ENCODE measurements at regions not wholly inside any gene's neighbourhood (a gene's known extent, or its start where the extent isn't known, plus 50 kb on each side); places are given as distances from the start of the nearest gene placed in this dataset.

GRCh38 chr12:74732826-74733225, 195.2 kb downstream of the ATXN7L3B start:
- no peaks in the 10 kb centered on the region for H3K9me3 ChIP-seq
- Mint-ChIP-seq H3K36me3 (ENCODE audit: insufficient read depth, unreplicated experiment) (no peaks in the 10 kb centered on the region), H3K27ac (ENCODE audit: unreplicated experiment) (no peak overlapping the region), H3K27me3 (ENCODE audit: insufficient read depth, unreplicated experiment) (no peaks in the 10 kb centered on the region), H3K4me3 (ENCODE audit: unreplicated experiment) (no peak overlapping the region), H3K4me1 (ENCODE audit: low read depth, unreplicated experiment) (no peaks in the 10 kb centered on the region), H3K9me3 (ENCODE audit: unreplicated experiment) (no peaks in the 10 kb centered on the region)
- no peak for DNase-seq
- no peaks in the 10 kb centered on the region for H3K4me1 ChIP-seq
- BruUV-seq (replicated peaks) = no TSS peak
- no peak for TF ChIP-seq CTCF (IDR thresholded peaks at IDR 0.05; ENCODE audit: insufficient read depth in 1 of 2, low read depth in 1 of 2, low read length in 1 of 2, severe bottlenecking in 1 of 2, unreplicated experiment in 1 of 2)
- intact Hi-C loops (cut with micrococcal nuclease; ENCODE audit: unreplicated experiment) = no loop called here
- H3K4me3 ChIP-seq (ENCODE audit: low read depth, low read length) = no peak overlapping the region
- POLR2A ChIA-PET = no interaction called here
- H3K27me3 ChIP-seq (replicated peaks; ENCODE audit: control insufficient read depth, insufficient read depth, low read length) = no peaks in the 10 kb centered on the region
- no peaks in the 10 kb centered on the region for H3K36me3 ChIP-seq (ENCODE audit: control insufficient read depth, insufficient read depth, low read length)
- CTCF ChIA-PET = no interaction called here

- Mint-ChIP-seq H3K27ac (ENCODE audit: unreplicated experiment) (no peak overlapping the region), H3K36me3 (ENCODE audit: insufficient read depth, unreplicated experiment) (no peaks in the 10 kb centered on the region), H3K4me3 (ENCODE audit: unreplicated experiment) (no peak overlapping the region), H3K9me3 (ENCODE audit: unreplicated experiment) (no peaks in the 10 kb centered on the region), H3K4me1 (ENCODE audit: low read depth, unreplicated experiment) (no peaks in the 10 kb centered on the region), H3K27me3 (ENCODE audit: insufficient read depth, unreplicated experiment) (no peaks in the 10 kb centered on the region)
- Histone ChIP-seq H3K9me3 (no peaks in the 10 kb centered on the region), H3K4me3 (ENCODE audit: low read depth, low read length) (no peak overlapping the region), H3K36me3 (ENCODE audit: control insufficient read depth, insufficient read depth, low read length) (no peaks in the 10 kb centered on the region), H3K27me3 (replicated peaks; ENCODE audit: control insufficient read depth, insufficient read depth, low read length) (no peaks in the 10 kb centered on the region), H3K4me1 (no peaks in the 10 kb centered on the region)
- no TSS peak for BruUV-seq (replicated peaks)
- CTCF ChIA-PET = no interaction called here
- intact Hi-C loops (cut with micrococcal nuclease; ENCODE audit: unreplicated experiment) = no loop called here
- POLR2A ChIA-PET = no interaction called here
- TF ChIP-seq CTCF (IDR thresholded peaks at IDR 0.05; ENCODE audit: insufficient read depth in 1 of 2, low read depth in 1 of 2, low read length in 1 of 2, severe bottlenecking in 1 of 2, unreplicated experiment in 1 of 2) = no peak
- no peak for DNase-seq
Measured at GRCh38 chr12:74741112-74741511, 203.5 kb downstream of the ATXN7L3B start.

GRCh38 chr12:74747305-74747704, 209.7 kb downstream of the ATXN7L3B start:
- Mint-ChIP-seq H3K9me3 (ENCODE audit: unreplicated experiment) (no peaks in the 10 kb centered on the region), H3K4me3 (ENCODE audit: unreplicated experiment) (no peak overlapping the region), H3K4me1 (ENCODE audit: low read depth, unreplicated experiment) (no peaks in the 10 kb centered on the region), H3K27me3 (ENCODE audit: insufficient read depth, unreplicated experiment) (no peaks in the 10 kb centered on the region), H3K27ac (ENCODE audit: unreplicated experiment) (no peak overlapping the region), H3K36me3 (ENCODE audit: insufficient read depth, unreplicated experiment) (no peaks in the 10 kb centered on the region)
- ChIA-PET CTCF (no interaction called here), POLR2A (no interaction called here)
- Histone ChIP-seq H3K9me3 (no peaks in the 10 kb centered on the region), H3K27me3 (replicated peaks; ENCODE audit: control insufficient read depth, insufficient read depth, low read length) (no peaks in the 10 kb centered on the region), H3K36me3 (ENCODE audit: control insufficient read depth, insufficient read depth, low read length) (no peaks in the 10 kb centered on the region), H3K4me3 (ENCODE audit: low read depth, low read length) (no peak overlapping the region), H3K4me1 (no peaks in the 10 kb centered on the region)
- no TSS peak for BruUV-seq (replicated peaks)
- TF ChIP-seq CTCF (IDR thresholded peaks at IDR 0.05; ENCODE audit: insufficient read depth in 1 of 2, low read depth in 1 of 2, low read length in 1 of 2, severe bottlenecking in 1 of 2, unreplicated experiment in 1 of 2) = no peak
- no peak for DNase-seq
- intact Hi-C loops (cut with micrococcal nuclease; ENCODE audit: unreplicated experiment) = no loop called here

All from Caco-2 (cell line).